ENCODE measurements at regions not wholly inside any gene's neighbourhood (a gene's known extent, or its start where the extent isn't known, plus 50 kb on each side); places are given as distances from the start of the nearest gene placed in this dataset.

DNA sequence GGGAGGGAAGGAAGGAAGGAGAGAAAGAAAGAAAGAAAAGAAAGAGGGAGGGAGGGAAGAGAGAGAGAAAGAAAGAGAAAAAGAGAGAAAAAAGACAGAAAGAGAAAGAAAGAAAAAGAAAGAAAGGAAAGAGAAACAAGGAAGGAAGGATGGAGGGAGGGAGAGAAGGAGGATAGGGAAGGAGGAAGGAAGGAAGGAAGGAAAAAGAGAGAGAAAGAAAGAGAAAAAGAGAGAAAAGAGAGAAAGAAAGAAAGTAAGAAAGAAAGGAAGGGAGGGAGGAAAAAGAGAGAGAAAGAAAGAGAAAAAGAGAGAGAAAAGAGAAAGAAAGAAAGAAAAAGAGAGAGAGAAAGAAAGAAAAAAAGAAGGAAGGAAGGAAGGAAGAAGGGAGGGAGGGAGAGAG lies 105.8 kb upstream of the RBPJ start:
- H3K4me2 ChIP-seq (replicated peaks; ENCODE audit: extremely low read depth, low read length, poor library complexity, severe bottlenecking), result no peak overlapping the region
- intact Hi-C loops (cut with micrococcal nuclease), result loop anchor here (5.0 to 10.0 kb wide), 6 partner anchors 42 to 138 kb away; no protein-coding TSS in a partner anchor
- H3K4me1 Mint-ChIP-seq, result peaks cover 46% of the 10 kb centered on the region

DNA sequence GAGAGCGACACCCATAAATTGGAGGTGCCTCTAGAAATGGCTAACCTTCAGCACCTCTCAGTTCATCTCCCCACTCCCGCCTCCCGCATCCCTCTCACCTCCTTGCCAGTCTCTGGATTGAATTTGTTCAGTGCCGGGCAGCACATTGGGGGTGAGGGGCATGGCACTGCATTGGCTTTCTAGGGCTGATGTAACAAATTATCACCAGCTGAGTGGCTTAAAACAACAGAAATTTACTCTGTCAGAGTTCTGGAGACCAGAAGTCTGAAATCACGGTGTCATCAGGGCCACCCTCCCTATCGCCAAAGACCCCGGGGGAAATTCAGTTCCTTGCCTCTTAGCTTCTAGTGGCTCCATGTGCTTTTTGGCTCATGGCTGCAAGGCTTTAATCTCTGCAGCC lies 105.1 kb upstream of the RBPJ start:
- H3K36me3 Mint-ChIP-seq, result peaks cover 0 to 6% of the 10 kb centered on the region in 2 donors
- no peak for DNase-seq
- Histone ChIP-seq H4K20me1 (ENCODE audit: insufficient read depth, low read length) (no peaks in the 10 kb centered on the region), H3K4me2 (replicated peaks; ENCODE audit: extremely low read depth, low read length, poor library complexity, severe bottlenecking) (no peak overlapping the region), H3K79me2 (ENCODE audit: insufficient read depth, low read length) (no peaks in the 10 kb centered on the region), H3K4me1 (ENCODE audit: control insufficient read depth in 1 of 2, insufficient read depth in 2 of 2, low read length in 2 of 2) (peaks cover 28 to 31% of the 10 kb centered on the region in 2 donors), H3K4me3 (replicated peaks in 1 of 3; ENCODE audit: low read depth in 2 of 3, low read length in 3 of 3) (no peak overlapping the region), H3K27ac (ENCODE audit: low read depth in 1 of 2, low read length in 2 of 2) (no peak overlapping the region), H3K27me3 (ENCODE audit: control insufficient read depth in 2 of 2, insufficient read depth in 2 of 2, low read length in 2 of 2) (no peaks in the 10 kb centered on the region), H3K9ac (ENCODE audit: insufficient read depth, low read length, poor library complexity, severe bottlenecking) (no peak overlapping the region), H2AFZ (ENCODE audit: insufficient read depth, low read depth, low read length, poor library complexity, severe bottlenecking) (no peak overlapping the region), H3K36me3 (replicated peaks in 1 of 2; ENCODE audit: control insufficient read depth in 1 of 2, insufficient read depth in 2 of 2, low read length in 2 of 2) (no peaks in the 10 kb centered on the region), H3K9me3 (replicated peaks in 1 of 2; ENCODE audit: control insufficient read depth in 1 of 2, insufficient read depth in 1 of 2, low read length in 2 of 2) (no peaks in the 10 kb centered on the region)
- H3K27ac Mint-ChIP-seq, result peak overlapping the region in 2 of 7 donors; percentile 36 to 63
- peaks cover 4 to 12% (median 11%) of the 10 kb centered on the region in 3 donors for H3K27me3 Mint-ChIP-seq (ENCODE audit: low read depth in 3 of 3)
- intact Hi-C loops (cut with micrococcal nuclease), result loop anchor here (5.0 to 10.0 kb wide), 6 partner anchors 42 to 138 kb away; no protein-coding TSS in a partner anchor
- peaks cover 50% of the 10 kb centered on the region for H3K4me1 Mint-ChIP-seq
- peaks cover 0 to 7% (median 0%) of the 10 kb centered on the region in 7 donors for H3K9me3 Mint-ChIP-seq
- TF ChIP-seq, protein P1, sequence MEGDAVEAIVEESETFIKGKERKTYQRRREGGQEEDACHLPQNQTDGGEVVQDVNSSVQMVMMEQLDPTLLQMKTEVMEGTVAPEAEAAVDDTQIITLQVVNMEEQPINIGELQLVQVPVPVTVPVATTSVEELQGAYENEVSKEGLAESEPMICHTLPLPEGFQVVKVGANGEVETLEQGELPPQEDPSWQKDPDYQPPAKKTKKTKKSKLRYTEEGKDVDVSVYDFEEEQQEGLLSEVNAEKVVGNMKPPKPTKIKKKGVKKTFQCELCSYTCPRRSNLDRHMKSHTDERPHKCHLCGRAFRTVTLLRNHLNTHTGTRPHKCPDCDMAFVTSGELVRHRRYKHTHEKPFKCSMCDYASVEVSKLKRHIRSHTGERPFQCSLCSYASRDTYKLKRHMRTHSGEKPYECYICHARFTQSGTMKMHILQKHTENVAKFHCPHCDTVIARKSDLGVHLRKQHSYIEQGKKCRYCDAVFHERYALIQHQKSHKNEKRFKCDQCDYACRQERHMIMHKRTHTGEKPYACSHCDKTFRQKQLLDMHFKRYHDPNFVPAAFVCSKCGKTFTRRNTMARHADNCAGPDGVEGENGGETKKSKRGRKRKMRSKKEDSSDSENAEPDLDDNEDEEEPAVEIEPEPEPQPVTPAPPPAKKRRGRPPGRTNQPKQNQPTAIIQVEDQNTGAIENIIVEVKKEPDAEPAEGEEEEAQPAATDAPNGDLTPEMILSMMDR (IDR thresholded peaks at IDR 0.05), result no peak
- WGBS (ENCODE audit: insufficient coverage), result 100% methylated on average over 4 of the region's 7 CpGs
- H3K4me3 Mint-ChIP-seq, result no peak overlapping the region

More for the DNA sequence above, 105.8 kb upstream of the RBPJ start:
- no peak overlapping the region for H2AFZ ChIP-seq (ENCODE audit: insufficient read depth, low read depth, low read length, poor library complexity, severe bottlenecking)
- H4K20me1 ChIP-seq (ENCODE audit: insufficient read depth, low read length), result no peaks in the 10 kb centered on the region
- Mint-ChIP-seq H3K4me3 (no peak overlapping the region), H3K27ac (no peak overlapping the region), H3K27me3 (ENCODE audit: low read depth in 3 of 3) (peaks cover 5 to 15% (median 11%) of the 10 kb centered on the region in 3 donors), H3K36me3 (peaks cover 0 to 6% of the 10 kb centered on the region in 2 donors), H3K9me3 (peaks cover 0 to 7% (median 0%) of the 10 kb centered on the region in 7 donors)
- no peaks in the 10 kb centered on the region for H3K27me3 ChIP-seq (ENCODE audit: control insufficient read depth in 2 of 2, insufficient read depth in 2 of 2, low read length in 2 of 2)
- H3K27ac ChIP-seq (ENCODE audit: low read depth in 1 of 2, low read length in 2 of 2), result no peak overlapping the region
- peaks cover 28 to 30% of the 10 kb centered on the region in 2 donors for H3K4me1 ChIP-seq (ENCODE audit: control insufficient read depth in 1 of 2, insufficient read depth in 2 of 2, low read length in 2 of 2)
- no peaks in the 10 kb centered on the region for H3K9me3 ChIP-seq (replicated peaks in 1 of 2; ENCODE audit: control insufficient read depth in 1 of 2, insufficient read depth in 1 of 2, low read length in 2 of 2)
- no peaks in the 10 kb centered on the region for H3K36me3 ChIP-seq (replicated peaks in 1 of 2; ENCODE audit: control insufficient read depth in 1 of 2, insufficient read depth in 2 of 2, low read length in 2 of 2)
- TF ChIP-seq, protein P1 (IDR thresholded peaks at IDR 0.05), result no peak
- H3K79me2 ChIP-seq (ENCODE audit: insufficient read depth, low read length), result no peaks in the 10 kb centered on the region
- no peak overlapping the region for H3K4me3 ChIP-seq (replicated peaks in 1 of 3; ENCODE audit: low read depth in 2 of 3, low read length in 3 of 3)
- no peak for DNase-seq
- no peak overlapping the region for H3K9ac ChIP-seq (ENCODE audit: insufficient read depth, low read length, poor library complexity, severe bottlenecking)

Data from CD14-positive monocyte (primary cell).